ENCODE measurements at regions not wholly inside any gene's neighbourhood (a gene's known extent, or its start where the extent isn't known, plus 50 kb on each side); places are given as distances from the start of the nearest gene placed in this dataset.

GRCh38 chr13:111548805-111549204 lies 228.4 kb downstream of the TEX29 start:
- Histone ChIP-seq H3K36me3 (ENCODE audit: low read depth) (no peaks in the 10 kb centered on the region), H3K4me1 (ENCODE audit: low read depth) (no peaks in the 10 kb centered on the region), H3K4me3 (no peak overlapping the region), H3K9me3 (no peaks in the 10 kb centered on the region)
- no peak for TF ChIP-seq CTCF (IDR thresholded peaks at IDR 0.05)
- intact Hi-C loops (cut with DNase I, micrococcal nuclease) = no loop called here
- ATAC-seq = no peak
- no peak for DNase-seq

GRCh38 chr13:111549464-111549863 lies 229.0 kb downstream of the TEX29 start:
- intact Hi-C loops (cut with DNase I, micrococcal nuclease) = no loop called here
- H3K4me3 ChIP-seq = no peak overlapping the region
- DNase-seq (no peak), ATAC-seq (peak; percentile 25)
- no peak for TF ChIP-seq CTCF (IDR thresholded peaks at IDR 0.05)
- H3K4me1 ChIP-seq (ENCODE audit: low read depth) = no peaks in the 10 kb centered on the region
- H3K36me3 ChIP-seq (ENCODE audit: low read depth) = no peaks in the 10 kb centered on the region
- H3K9me3 ChIP-seq = no peaks in the 10 kb centered on the region

- no peak overlapping the region for H3K4me3 ChIP-seq
- no peak for ATAC-seq
- intact Hi-C loops (cut with DNase I, micrococcal nuclease) = no loop called here
- no peak for TF ChIP-seq CTCF (IDR thresholded peaks at IDR 0.05)
- no peaks in the 10 kb centered on the region for H3K4me1 ChIP-seq (ENCODE audit: low read depth)
- no peaks in the 10 kb centered on the region for H3K36me3 ChIP-seq (ENCODE audit: low read depth)
- no peaks in the 10 kb centered on the region for H3K9me3 ChIP-seq
- DNase-seq = no peak
These were observed 229.6 kb downstream of the TEX29 start for GRCh38 chr13:111550062-111550461.

GRCh38 chr13:111551204-111551820 lies 230.9 kb downstream of the TEX29 start:
- DNase-seq = no peak
- intact Hi-C loops (cut with DNase I, micrococcal nuclease) = no loop called here
- no peak for ATAC-seq
- no peaks in the 10 kb centered on the region for H3K36me3 ChIP-seq (ENCODE audit: low read depth)
- no peak overlapping the region for H3K4me3 ChIP-seq
- no peaks in the 10 kb centered on the region for H3K9me3 ChIP-seq
- no peaks in the 10 kb centered on the region for H3K4me1 ChIP-seq (ENCODE audit: low read depth)
- no peak for TF ChIP-seq CTCF (IDR thresholded peaks at IDR 0.05)

- Histone ChIP-seq H3K36me3 (ENCODE audit: low read depth) (no peaks in the 10 kb centered on the region), H3K4me3 (no peak overlapping the region), H3K4me1 (ENCODE audit: low read depth) (no peaks in the 10 kb centered on the region), H3K9me3 (no peaks in the 10 kb centered on the region)
- DNase-seq (no peak), ATAC-seq (no peak)
- TF ChIP-seq CTCF (IDR thresholded peaks at IDR 0.05) = no peak
- intact Hi-C loops (cut with DNase I, micrococcal nuclease) = no loop called here
These were observed 232.6 kb downstream of the TEX29 start for GRCh38 chr13:111552891-111553655.

Measured in mucosa of descending colon (tissue), 3 donors.